GM18508 (cell line): ENCODE measurements at regions not wholly inside any gene's neighbourhood (a gene's known extent, or its start where the extent isn't known, plus 50 kb on each side); places are given as distances from the start of the nearest gene placed in this dataset.
"Not testable (repeated sequence)": the region's sequence is repeated elsewhere in the genome, so short reads cannot be mapped to it uniquely, and the experiment has no call there.

Source experiments
- ATAC-seq: cut with Tn5 transposase; IDR thresholded peaks from one replicate; pipeline ENCODE4 v1.9.1; 2021; ENCODE audit warnings: moderate number of reproducible peaks; ENCODE audit not compliant: insufficient read depth, unreplicated experiment

DNA sequence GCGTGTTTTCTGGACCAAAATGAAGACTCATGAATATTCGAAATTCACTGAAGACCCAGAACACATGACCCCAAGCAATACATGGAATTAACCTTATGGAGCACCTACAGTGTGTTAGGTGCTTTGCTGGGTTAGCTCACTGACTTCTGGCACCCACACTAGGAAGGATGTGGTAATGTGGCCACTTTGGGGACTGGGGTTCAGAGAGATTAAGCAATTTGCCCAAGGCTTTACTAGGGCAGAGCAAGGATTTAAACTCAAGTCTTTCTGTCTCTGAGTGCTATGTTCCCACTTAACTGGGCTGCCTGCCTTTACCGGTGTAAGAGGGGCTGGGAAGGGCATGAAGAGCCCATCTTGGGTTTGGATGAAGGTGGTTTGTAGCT is 162.0 kb upstream of the ATP6AP2 start:
- no peak for ATAC-seq

DNA sequence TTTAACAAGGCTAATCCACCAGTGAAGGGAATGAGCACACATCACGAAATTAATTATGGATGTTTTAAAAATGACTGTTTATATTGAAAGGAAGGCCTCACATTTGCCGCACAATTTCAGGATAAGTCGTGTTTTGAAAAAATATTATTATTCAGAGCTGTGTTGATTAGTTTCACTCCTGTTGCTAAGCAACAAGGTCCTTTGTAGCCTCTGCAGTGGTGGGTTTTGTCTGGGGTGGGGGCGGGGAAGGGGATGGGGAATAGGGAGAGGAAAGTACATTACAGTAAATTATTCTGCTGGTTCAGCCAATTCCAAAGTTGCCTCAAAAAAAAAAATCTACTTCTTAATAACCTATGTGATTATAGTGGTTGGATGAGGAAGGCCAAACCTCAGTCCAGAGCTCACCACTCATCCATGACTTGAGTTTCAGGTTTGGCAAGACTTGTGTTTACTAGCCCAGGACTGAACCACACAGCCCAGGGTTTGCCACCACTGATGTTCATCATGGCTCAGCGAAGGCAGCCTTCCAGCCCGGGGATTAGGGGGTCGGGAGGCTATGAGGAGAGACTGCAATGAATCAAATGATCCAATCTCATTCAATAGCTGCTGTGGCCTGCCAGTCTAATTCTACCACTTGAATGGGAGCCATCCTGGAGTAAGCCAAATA is 162.5 kb upstream of the ATP6AP2 start:
- ATAC-seq: no peak

DNA sequence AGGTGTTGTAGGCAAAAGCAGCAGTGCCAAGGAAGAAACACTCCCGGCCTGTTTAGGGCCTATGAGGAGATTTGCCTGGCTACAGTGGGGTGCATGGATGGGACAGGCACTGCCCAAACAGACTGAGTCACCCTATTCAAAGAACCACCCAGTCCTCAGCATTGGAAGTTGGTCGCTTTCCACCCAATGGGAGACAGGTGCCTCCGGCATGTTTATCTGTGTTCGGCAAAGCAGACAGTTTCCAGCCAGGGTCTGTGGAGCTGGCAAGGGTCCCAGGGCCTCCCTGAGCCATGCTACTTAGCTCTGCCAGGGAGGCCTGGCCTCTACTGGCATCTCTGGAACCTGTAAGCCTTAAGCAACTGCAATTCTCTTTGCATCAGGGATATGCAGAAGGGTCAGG is 165.1 kb upstream of the ATP6AP2 start:
- no peak for ATAC-seq

DNA sequence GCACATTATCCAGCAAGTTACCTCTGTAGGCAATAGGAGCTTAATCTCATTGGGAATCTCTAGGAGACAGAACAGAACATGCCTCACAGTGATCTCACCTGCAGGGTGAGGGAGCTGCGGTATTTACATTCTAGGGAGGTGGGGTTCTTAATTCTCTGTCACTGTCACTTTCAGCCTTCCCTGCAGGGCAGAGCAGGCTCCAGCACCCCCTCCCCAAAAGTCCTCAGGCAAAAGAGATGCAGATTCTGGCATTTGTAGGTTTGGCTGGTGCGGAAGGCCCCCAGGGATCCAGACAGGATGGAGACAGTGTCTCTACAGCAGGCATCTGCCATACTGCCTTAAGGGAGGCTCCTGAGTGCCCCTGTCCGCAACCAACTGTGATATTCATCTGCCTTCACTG is 166.4 kb upstream of the ATP6AP2 start:
- ATAC-seq: no peak

DNA sequence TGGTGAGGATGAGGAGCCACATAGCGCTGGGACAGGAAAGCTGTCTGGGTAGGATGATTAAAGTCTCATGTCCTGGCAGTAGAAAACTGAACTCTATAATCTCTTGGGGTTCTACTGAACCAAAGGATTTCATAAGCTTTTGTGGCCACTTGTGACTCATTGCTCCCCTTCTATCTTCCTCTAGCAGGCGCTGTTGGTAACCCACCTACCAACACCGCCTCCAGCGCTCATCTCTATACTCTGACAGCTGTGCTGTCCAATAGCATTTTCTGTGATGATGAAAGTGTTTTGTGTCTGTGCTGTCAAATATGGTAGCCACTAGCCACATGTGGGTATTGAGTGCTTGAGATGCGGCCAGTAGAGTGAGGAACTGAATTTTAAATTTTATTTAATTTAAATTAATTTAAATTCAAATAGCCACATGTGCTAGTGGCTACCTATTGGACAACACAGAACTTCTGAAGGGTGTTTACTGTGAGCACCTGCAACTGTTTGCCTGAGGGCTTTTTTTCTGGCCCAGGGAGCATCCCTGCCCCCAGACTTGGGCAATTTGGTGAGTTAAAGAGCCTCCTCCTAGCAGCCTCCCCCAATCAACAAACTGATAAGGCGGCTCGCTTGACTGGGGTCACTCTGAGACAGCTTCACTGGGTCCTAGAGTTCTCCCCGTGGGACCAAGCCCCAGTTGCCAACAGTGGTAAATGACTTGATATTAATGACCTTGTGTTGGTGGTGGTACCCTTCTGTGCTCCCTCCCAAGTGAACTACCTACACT is 169.2 kb upstream of the ATP6AP2 start:
- ATAC-seq: no peak

DNA sequence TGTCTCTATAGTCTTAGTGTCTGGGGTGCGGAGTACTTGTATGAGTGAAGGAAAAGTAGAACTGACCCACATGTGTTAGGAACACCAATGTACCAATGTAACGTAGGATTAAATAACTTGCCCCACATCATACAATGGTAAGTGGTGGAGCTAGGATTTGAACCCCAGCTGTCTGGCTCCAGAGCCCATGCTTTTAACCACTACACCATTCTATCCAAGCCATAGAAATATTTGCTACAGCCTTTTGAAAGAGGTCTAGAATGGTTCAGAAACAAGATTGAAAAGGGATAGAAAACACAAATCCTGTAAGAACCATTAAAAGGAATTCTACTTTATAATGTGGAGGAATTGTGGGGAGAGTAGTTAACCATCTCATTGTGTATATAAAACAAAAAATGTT is 169.9 kb upstream of the ATP6AP2 start:
- no peak for ATAC-seq

DNA sequence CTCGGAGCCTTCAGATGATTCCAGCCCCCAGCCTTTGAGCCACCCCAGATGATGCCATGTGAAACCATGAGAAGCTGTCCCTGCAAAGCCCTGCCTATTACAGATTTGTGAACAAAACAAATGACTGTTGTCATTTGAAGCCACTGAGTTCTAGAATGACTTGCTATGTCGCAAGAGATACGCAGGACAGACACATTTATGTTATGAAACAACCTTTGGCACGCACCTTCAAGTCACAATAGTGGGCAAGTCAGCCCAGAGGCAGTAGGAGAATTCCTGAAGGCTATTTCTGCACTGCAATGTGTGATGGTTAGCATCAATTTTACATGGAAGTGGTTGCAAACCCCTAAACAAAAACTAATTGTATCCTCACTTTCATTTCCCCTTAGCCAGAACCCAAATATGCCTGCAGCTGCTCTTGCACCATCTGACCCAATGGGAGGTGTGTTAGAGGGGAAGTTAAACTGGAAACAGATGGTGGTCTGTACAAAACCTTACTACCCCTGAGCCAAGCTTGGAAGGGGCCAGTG is 174.4 kb upstream of the ATP6AP2 start:
- ATAC-seq: no peak

DNA sequence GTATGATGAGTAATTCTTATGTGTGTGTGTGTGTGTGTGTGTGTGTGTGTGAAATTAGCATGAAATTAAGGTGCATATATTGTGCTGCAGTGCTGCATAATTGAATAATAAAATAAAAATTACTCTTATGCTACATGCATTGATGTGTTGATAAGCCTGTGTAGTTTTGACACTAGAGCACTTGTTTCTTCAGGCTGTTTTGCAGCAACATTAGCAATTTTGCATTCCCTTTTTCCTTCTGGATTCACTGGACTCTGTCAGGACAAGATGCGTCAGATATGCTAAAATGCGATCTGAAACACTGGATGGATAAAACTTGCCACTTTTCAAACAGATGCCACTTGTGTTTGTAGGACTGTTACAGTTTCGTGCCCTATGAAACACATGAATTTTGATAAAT is 175.4 kb upstream of the ATP6AP2 start:
- no peak for ATAC-seq

DNA sequence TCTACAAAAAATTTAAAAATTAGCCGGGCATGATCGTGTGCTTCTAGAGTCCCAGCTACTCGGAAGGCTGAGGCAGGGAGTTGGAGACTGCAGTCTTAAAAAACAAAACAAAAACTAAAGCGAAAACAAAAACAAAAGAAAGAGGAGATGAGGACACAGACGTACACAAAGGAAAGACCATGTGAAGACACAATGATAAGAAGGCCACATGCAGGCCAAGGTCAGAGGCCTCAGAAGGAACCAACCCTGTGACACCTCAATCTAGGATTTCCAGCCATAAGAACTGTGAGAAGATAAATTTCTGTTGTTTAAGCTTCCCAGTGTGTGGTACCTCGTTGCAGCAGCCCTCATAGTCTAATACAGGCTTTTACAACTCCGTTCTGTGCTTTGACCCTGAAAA is 177.0 kb upstream of the ATP6AP2 start:
- no peak for ATAC-seq

DNA sequence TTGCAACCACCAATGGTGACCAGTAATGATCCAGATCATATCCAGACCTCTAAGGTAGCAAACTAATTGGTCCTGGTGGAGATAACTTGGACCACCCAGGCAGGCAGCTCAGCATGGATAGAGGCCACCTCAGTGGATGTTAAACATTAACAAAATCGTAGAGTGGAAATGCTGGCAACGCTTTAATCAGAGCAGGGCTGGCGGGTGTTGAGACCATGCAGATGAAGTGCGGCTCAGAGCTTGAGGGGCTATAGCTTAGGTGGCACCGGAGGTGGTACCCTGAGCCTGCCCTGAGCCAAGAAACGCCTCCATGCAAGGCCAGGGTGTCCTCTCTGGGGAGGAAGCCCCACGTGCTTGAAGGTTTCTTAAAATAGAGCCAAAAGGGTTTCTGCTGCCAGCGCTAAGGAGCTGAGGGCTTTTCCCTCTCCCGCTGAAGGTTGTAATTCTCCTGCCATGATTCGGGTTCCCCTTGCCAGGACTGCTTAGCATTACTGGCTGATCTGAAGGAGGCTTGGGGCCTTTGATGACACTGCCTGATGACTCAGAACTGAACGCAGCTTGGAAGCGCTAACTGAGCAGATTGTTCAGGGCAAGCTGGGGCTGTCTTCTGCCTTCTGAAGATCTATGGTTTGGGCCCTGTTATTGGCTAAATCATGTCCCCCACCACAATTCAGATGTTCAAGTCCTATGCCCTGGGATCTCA is 177.8 kb upstream of the ATP6AP2 start:
- no peak for ATAC-seq

DNA sequence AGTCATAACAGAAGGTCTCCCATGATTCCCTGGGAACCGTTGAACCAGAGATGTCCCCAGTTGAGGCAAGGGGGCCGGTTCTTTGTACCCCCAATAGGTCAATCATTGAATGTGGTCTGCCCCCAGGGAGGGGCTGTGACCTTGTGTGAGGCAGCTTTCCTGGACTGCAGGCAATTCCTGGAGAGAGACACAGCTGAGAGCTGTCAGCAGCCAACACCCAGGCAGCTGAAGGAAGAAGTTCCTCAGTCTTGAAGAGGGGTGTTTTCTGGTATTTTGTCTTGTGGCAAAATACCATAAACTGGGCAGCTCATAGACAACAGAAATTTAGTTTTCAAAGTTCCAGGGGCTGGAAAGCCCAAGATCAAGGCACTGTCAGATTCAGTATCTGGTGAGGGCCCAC is 185.7 kb upstream of the ATP6AP2 start:
- ATAC-seq: no peak

DNA sequence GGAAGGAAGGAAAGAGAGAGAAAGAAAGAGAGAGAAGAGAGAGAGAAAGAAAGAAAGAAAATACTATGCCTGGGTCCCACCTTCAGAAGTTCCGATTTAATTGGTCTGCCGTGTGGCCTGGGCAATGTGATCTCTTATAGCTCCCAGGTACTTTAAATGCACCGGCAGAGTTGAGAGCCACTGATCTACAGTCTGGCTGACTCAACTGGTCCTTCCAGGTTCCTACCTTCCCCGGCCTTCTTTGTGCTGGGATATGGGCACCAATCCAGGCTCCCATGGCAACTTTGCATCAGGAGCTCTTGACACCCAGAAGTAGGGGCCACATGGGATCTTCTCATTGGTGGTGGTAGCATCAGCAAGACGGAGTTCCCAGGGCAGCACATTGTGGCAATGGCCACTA is 186.5 kb upstream of the ATP6AP2 start:
- ATAC-seq: no peak

DNA sequence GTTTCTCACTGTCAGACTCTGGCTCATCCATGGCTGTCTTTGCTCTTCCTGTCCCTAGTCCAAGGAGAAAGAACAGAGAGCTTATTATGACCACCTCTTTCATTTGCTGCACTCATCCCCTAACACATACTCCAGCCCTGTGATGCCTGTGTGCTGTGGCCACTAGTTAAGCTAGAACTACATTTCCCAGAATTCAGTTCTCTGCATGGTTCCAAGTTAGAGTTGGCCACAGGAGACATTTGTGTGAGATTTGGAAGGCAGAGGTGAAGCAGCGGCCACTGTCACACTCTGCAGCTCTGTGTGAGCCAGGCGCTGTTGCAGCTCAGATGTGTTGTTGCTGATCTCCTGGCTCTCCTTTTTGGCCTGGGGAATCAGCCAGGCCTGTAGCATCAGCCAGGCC is 188.2 kb upstream of the ATP6AP2 start:
- ATAC-seq: no peak

DNA sequence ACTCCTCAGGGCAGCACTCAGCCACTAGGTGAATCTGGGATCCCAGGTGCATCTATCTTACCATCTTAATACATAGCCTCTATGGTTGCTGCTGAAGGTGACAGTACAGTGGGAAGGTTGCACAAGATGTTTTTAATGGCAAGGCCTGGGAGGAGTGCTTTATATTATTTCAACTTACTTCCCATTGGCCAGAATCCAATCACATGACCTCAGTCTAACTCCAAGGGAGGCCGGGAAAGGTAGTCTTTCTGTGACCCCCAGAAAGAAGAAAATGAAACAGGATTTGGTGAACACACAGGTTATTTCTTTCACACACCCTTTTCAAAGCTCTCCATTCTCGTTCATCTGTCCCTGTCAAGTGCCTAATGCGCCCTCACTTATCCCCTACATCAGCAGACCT is 189.1 kb upstream of the ATP6AP2 start:
- ATAC-seq: no peak

DNA sequence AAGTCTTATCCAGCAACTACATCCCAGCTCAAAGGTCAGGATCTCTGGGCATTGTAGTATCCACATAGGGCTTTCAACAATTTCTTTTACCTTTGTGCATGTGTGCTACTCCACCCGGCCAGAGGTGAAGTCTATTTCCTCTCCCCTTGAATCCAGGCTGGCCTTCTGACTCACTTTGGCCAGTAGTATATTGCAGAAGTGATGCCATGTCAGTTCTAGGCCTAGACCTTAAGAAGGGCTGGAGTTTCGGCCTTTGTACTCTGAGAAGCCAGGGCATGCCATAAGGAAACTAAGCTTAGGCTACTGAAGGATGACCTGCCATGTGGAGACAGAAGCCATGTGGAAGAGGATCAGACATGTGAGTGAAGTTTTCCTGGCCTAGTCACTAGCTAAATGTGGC is 191.2 kb upstream of the ATP6AP2 start:
- ATAC-seq: no peak

DNA sequence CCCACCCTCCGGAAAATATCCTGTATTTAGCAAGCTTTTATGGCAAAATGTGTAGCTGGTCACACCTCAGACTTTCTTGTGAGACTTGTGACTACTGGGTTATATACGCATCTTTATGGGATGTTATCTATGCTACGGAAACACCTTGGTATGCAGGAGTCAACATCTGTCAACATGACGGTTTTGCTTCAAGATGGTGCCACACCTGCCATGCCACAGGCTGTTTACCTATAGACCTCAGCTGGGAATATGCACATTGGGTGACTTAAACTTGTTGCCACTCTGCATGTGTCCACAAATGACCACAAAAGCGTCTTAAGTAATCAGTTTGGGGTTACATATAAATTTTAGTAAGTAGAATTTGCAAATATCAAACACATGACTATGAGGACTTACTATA is 192.3 kb upstream of the ATP6AP2 start:
- no peak for ATAC-seq

DNA sequence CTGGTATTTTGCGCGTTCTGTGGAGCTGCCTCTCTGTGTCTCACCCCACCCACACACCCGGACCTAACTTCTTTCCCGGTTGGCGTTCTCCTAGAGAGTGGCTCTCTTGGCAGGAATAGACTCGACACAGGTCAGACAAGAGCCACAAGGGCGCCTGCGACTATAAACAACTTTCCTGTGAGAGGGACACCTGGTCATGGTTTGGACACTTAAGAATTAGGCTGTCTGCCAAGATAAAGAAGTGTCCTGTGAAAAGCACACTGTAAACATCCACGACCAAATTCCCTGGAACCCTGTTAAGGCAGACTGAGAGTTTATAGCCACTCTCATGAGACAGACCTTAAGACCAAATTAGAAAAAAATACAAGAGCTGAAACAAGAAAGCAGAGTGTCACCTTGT is 192.9 kb upstream of the ATP6AP2 start:
- not testable (repeated sequence) for ATAC-seq

DNA sequence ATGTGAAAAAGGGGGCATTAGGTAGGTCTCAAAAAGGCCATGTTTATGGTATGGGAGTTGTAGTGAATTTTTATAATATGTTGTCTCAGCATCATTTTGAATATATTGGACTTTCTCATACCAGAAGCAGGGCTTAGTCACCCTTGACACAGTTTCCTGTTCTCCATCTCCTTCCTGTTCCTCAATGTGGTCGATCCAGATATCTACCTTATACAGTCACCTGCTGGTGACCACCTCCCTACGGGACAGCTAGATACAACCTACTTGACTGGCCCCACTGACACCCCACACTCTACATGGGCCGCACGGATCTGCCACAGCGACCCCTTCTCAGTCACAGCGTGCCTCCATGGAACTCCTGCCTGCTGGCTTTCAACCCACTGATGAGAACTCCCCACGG is 193.5 kb upstream of the ATP6AP2 start:
- not testable (repeated sequence) for ATAC-seq

DNA sequence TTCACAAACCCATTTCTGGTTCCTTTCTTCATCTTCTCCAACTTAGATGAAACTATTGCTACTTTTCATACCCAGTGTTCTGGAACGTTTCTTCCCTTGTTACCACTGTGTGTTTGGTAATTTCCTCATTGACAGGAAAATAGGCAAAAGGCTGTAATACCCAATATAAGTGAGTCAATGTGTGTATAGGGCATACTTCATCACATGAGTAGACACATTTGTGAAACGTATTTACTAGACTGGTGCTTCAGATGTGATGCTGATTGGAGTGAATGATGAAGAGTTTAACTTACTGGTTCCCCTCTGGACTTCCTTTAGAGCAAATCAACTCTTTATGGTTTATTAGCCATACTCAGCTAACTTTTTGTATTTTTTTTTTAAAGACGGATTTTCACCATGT is 195.1 kb upstream of the ATP6AP2 start:
- ATAC-seq: no peak

DNA sequence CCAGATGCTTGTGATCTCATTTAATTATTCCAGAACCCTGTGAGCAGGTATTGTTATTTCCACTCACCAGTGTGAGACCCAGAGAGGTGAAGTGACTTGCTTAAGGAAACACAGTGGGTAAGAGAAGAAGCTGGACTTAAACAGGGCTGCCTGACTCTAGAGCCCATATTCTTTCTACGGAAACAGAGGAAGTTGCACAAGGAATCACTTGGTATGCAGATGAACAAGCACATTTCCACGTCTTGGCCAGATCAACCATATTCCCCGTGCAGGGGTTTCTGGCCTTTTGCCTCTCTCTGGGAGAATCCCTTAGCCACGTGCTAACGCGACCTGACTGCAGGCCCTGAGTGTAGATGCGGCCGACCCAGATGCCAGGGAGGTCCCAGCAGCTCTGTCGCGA is 195.5 kb upstream of the ATP6AP2 start:
- ATAC-seq: no peak

DNA sequence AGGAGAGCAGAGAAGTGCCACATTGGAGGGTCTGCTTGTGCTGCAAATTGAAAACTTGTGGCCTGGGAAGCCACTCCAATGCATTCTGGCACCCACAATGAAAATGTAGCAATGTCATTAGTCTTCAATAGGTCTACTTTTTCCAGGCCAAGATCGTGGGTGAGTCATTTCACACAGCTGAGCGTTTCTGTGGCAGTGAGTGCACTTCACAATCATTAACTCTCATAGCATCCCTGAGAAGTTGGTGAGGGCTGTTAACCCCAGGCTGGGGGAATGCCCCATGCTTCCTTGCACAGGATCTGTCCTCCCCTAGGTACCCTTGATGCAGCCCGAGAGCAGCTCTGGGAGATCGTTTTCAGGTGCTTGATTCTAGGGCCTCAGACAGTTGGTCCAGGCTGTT is 196.8 kb upstream of the ATP6AP2 start:
- ATAC-seq: no peak
